ENCODE measurements at regions not wholly inside any gene's neighbourhood (a gene's known extent, or its start where the extent isn't known, plus 50 kb on each side); places are given as distances from the start of the nearest gene placed in this dataset.
A peak's percentile ranks its signal among the peaks of the same experiment; 100 is the strongest.

- no peak overlapping the region for H3K4me3 Mint-ChIP-seq
- no peaks in the 10 kb centered on the region for H3K9me3 Mint-ChIP-seq
- no peaks in the 10 kb centered on the region for H3K4me1 Mint-ChIP-seq (ENCODE audit: low read depth)
- no peaks in the 10 kb centered on the region for H3K27me3 Mint-ChIP-seq (ENCODE audit: low read depth)
- no peaks in the 10 kb centered on the region for H3K36me3 Mint-ChIP-seq (ENCODE audit: insufficient read depth)
- no peak for DNase-seq
- no peak for ATAC-seq
Observed at GRCh38 chr2:196383799-196384198, 212.4 kb upstream of the STK17B start.

DNA sequence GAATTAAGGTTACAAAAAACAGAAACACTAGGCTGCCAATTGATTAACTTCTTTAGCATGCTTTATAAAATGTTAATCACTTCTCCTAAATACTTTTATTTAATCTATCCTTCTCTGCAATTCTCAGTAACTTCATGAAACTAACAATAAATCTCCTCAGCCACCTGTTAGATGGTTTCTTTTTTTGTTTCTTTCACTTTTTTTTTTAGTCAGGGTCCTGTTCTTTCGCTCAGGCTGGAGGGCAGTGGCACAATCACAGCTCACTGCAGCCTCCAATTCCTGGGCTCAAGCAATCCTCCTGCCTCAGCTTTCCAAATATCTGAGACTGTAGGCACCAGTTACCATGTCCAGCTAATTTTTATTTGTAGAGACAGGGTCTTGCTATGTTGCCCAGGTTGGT lies 213.4 kb upstream of the STK17B start:
- ATAC-seq: no peak
- no peak overlapping the region for H3K4me3 Mint-ChIP-seq
- no peak for DNase-seq
- no peaks in the 10 kb centered on the region for H3K4me1 Mint-ChIP-seq (ENCODE audit: low read depth)
- no peaks in the 10 kb centered on the region for H3K27me3 Mint-ChIP-seq (ENCODE audit: low read depth)
- no peaks in the 10 kb centered on the region for H3K9me3 Mint-ChIP-seq
- H3K36me3 Mint-ChIP-seq (ENCODE audit: insufficient read depth): no peaks in the 10 kb centered on the region

DNA sequence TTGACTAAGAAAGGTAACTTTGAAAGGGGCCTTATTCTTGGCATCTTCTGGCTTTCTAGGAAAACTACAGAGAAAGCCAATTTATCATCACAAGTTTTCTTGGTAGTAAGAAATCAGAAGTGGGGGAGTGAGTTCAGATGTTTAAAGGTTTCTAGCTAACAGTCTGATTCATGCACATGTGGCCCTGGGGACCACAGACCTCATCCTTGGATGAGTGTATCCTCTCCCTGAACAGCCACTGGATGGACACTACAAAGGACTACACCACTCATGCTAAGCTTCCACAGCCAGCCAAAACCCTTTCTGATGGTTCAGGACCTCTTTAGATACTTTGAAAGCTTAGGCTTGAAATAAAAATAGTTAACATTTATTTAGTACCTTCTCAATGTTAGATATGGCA lies 218.3 kb upstream of the STK17B start:
- Mint-ChIP-seq H3K4me3 (no peak overlapping the region), H3K4me1 (ENCODE audit: low read depth) (no peaks in the 10 kb centered on the region)
- DNase-seq: no peak

GRCh38 chr2:196390243-196391148 lies 219.1 kb upstream of the STK17B start:
- ATAC-seq: no peak
- Mint-ChIP-seq H3K4me3 (no peak overlapping the region), H3K36me3 (ENCODE audit: insufficient read depth) (no peaks in the 10 kb centered on the region), H3K4me1 (ENCODE audit: low read depth) (no peaks in the 10 kb centered on the region), H3K9me3 (no peaks in the 10 kb centered on the region), H3K27me3 (ENCODE audit: low read depth) (no peaks in the 10 kb centered on the region)
- DNase-seq: no peak

More for the DNA sequence above, 218.3 kb upstream of the STK17B start:
- no peak for ATAC-seq
- no peaks in the 10 kb centered on the region for H3K9me3 Mint-ChIP-seq
- no peaks in the 10 kb centered on the region for H3K36me3 Mint-ChIP-seq (ENCODE audit: insufficient read depth)
- H3K27me3 Mint-ChIP-seq (ENCODE audit: low read depth): no peaks in the 10 kb centered on the region

DNA sequence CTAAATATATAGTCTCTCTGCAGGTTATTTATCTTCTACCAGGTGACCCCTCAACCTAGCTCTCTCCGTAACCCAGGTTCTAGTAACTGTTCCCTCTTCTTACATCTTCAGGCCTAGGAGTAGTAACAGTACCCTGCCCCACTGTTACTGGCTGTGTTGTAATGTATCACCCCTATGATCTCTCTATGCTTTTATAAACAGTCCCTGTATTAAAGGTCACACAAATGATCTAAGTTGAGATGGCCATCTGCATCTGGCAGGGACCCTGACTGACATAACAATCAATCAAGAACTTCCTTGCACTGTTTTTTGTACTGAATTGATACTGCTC lies 219.7 kb upstream of the STK17B start:
- Mint-ChIP-seq H3K4me1 (ENCODE audit: low read depth) (no peaks in the 10 kb centered on the region), H3K36me3 (ENCODE audit: insufficient read depth) (no peaks in the 10 kb centered on the region)

DNA sequence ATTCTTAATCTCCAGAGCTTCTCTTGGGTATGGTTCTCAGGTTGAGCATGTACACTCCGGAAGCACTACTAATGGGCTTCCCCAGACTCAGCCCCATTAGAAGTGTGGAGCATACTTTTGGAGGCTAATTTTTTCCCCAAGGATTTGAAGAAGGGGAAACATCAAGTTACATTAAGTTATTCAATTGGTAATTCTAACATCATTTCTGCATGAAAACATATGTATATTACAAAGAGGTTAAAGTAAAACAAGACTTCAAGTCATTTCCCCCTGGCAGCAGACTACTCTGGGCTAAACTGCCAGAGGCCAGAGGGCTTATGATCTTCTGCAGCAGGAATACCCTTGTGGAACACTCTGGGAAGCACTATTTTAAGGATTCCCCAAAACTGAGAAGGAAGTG lies 227.7 kb upstream of the STK17B start:
- ATAC-seq (no peak), DNase-seq (no peak)
- H3K9me3 Mint-ChIP-seq: no peaks in the 10 kb centered on the region
- H3K4me3 Mint-ChIP-seq: no peak overlapping the region
- no peaks in the 10 kb centered on the region for H3K36me3 Mint-ChIP-seq (ENCODE audit: insufficient read depth)
- H3K27me3 Mint-ChIP-seq (ENCODE audit: low read depth): no peaks in the 10 kb centered on the region
- no peaks in the 10 kb centered on the region for H3K4me1 Mint-ChIP-seq (ENCODE audit: low read depth)

More for the DNA sequence above, 219.7 kb upstream of the STK17B start:
- no peaks in the 10 kb centered on the region for H3K9me3 Mint-ChIP-seq
- ATAC-seq (no peak), DNase-seq (no peak)
- no peak overlapping the region for H3K4me3 Mint-ChIP-seq
- H3K27me3 Mint-ChIP-seq (ENCODE audit: low read depth): no peaks in the 10 kb centered on the region

GRCh38 chr2:196399722-196400691 lies 228.6 kb upstream of the STK17B start:
- H3K9me3 Mint-ChIP-seq: no peaks in the 10 kb centered on the region
- no peak overlapping the region for H3K4me3 Mint-ChIP-seq
- no peaks in the 10 kb centered on the region for H3K4me1 Mint-ChIP-seq (ENCODE audit: low read depth)
- ATAC-seq (no peak), DNase-seq (no peak)
- H3K27me3 Mint-ChIP-seq (ENCODE audit: low read depth): no peaks in the 10 kb centered on the region
- no peaks in the 10 kb centered on the region for H3K36me3 Mint-ChIP-seq (ENCODE audit: insufficient read depth)

- H3K27me3 Mint-ChIP-seq (ENCODE audit: low read depth): peaks cover 6% of the 10 kb centered on the region
- no peaks in the 10 kb centered on the region for H3K4me1 Mint-ChIP-seq (ENCODE audit: low read depth)
- no peaks in the 10 kb centered on the region for H3K36me3 Mint-ChIP-seq (ENCODE audit: insufficient read depth)
- no peak for DNase-seq
- ATAC-seq: no peak
- no peak overlapping the region for H3K4me3 Mint-ChIP-seq
- H3K9me3 Mint-ChIP-seq: no peaks in the 10 kb centered on the region
Observed at GRCh38 chr2:196403471-196403870, 232.1 kb upstream of the STK17B start.

DNA sequence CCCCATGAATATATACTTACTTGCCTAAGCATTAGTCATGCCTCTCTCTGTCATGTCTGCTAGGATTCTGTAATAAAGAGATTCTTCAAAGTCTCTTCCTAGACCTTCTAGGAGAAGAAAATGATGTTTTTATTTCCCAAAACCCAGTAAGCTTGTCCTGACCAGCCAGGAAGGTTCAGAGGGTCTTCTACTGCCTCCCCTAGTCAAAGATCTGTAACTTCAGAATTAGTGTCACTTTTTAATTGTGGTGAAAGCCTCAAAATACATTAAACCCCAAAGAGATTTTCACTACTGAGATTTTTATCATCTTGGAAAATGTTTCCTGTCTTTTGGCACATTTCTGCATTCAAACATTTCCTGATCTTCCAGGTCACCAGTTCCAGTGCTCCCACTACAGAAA lies 232.9 kb upstream of the STK17B start:
- H3K4me3 Mint-ChIP-seq: no peak overlapping the region
- ATAC-seq (no peak), DNase-seq (no peak)
- H3K9me3 Mint-ChIP-seq: no peaks in the 10 kb centered on the region
- H3K4me1 Mint-ChIP-seq (ENCODE audit: low read depth): no peaks in the 10 kb centered on the region
- peaks cover 9% of the 10 kb centered on the region for H3K27me3 Mint-ChIP-seq (ENCODE audit: low read depth)
- H3K36me3 Mint-ChIP-seq (ENCODE audit: insufficient read depth): no peaks in the 10 kb centered on the region

- Mint-ChIP-seq H3K36me3 (ENCODE audit: insufficient read depth) (no peaks in the 10 kb centered on the region), H3K9me3 (no peaks in the 10 kb centered on the region), H3K27me3 (ENCODE audit: low read depth) (peaks cover 20% of the 10 kb centered on the region), H3K4me3 (no peak overlapping the region), H3K4me1 (ENCODE audit: low read depth) (no peaks in the 10 kb centered on the region)
- ATAC-seq: peak; percentile 25 to 60
- no peak for DNase-seq
Observed at GRCh38 chr2:196407675-196408264, 231.7 kb upstream of the CCDC150 start.

DNA sequence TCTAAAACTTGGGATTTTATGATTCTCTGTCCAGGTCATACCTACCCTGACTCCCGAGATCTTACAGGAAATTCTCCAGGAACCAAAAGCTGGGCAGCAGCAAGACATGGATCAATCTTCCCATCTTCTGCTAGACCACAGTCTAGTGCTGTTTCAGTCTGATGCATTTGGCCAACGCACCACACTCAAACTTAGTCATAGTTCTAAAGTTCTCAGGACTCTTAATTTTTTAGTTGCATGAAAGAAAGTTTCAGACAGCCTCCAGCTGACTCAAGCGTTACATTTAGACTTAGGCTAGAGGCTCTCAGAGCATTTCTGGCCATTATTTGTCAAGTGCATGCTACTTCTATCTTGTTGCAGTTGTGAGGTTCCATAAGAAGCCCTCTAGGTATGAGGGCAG lies 230.1 kb upstream of the CCDC150 start:
- Mint-ChIP-seq H3K27me3 (ENCODE audit: low read depth) (peaks cover 20% of the 10 kb centered on the region), H3K36me3 (ENCODE audit: insufficient read depth) (no peaks in the 10 kb centered on the region), H3K9me3 (no peaks in the 10 kb centered on the region), H3K4me1 (ENCODE audit: low read depth) (peaks cover 2% of the 10 kb centered on the region), H3K4me3 (no peak overlapping the region)
- DNase-seq: no peak
- ATAC-seq: no peak

GRCh38 chr2:196410008-196410407 lies 229.5 kb upstream of the CCDC150 start:
- no peak for DNase-seq
- no peak for ATAC-seq
- no peak overlapping the region for H3K4me3 Mint-ChIP-seq
- H3K27me3 Mint-ChIP-seq (ENCODE audit: low read depth): peaks cover 20% of the 10 kb centered on the region
- no peaks in the 10 kb centered on the region for H3K36me3 Mint-ChIP-seq (ENCODE audit: insufficient read depth)
- H3K9me3 Mint-ChIP-seq: no peaks in the 10 kb centered on the region
- peaks cover 4% of the 10 kb centered on the region for H3K4me1 Mint-ChIP-seq (ENCODE audit: low read depth)

- Mint-ChIP-seq H3K4me3 (no peak overlapping the region), H3K4me1 (ENCODE audit: low read depth) (peaks cover 12% of the 10 kb centered on the region), H3K9me3 (no peaks in the 10 kb centered on the region), H3K36me3 (ENCODE audit: insufficient read depth) (no peaks in the 10 kb centered on the region), H3K27me3 (ENCODE audit: low read depth) (peaks cover 17% of the 10 kb centered on the region)
- ATAC-seq: no peak
- no peak for DNase-seq
Observed at GRCh38 chr2:196413821-196414274, 225.7 kb upstream of the CCDC150 start.

GRCh38 chr2:196415384-196415783 lies 224.1 kb upstream of the CCDC150 start:
- Mint-ChIP-seq H3K36me3 (ENCODE audit: insufficient read depth) (no peaks in the 10 kb centered on the region), H3K4me3 (peak overlapping the region; percentile 50), H3K4me1 (ENCODE audit: low read depth) (peaks cover 12% of the 10 kb centered on the region), H3K27me3 (ENCODE audit: low read depth) (peaks cover 10% of the 10 kb centered on the region), H3K9me3 (no peaks in the 10 kb centered on the region)
- ATAC-seq (peak in 1 of 2 donors; percentile 21), DNase-seq (no peak)
